Fibroblast of the aortic adventitia (primary cell): ENCODE measurements at regions not wholly inside any gene's neighbourhood (a gene's known extent, or its start where the extent isn't known, plus 50 kb on each side); places are given as distances from the start of the nearest gene placed in this dataset.

Experiments used
- DNase-seq: peaks from one replicate; pipeline ENCODE4 v3.0.0-alpha.2; 2010; ENCODE audit warnings: low read depth
- H3K4me3 ChIP-seq: 2 replicates; pipeline ENCODE4 v1.5.1; 2011; ENCODE audit warnings: low read depth, mild to moderate bottlenecking, control low read depth, low read length, moderate library complexity
- TF ChIP-seq, protein P1 (sequence below): IDR thresholded peaks from 2 replicates; pipeline ENCODE4 v1.5.1; 2011; ENCODE audit warnings: mild to moderate bottlenecking, low read length, control low read depth, inconsistent platforms; ENCODE audit not compliant: insufficient read depth

- peak; percentile 19 for DNase-seq
- H3K4me3 ChIP-seq, result no peak overlapping the region
- TF ChIP-seq, protein P1, sequence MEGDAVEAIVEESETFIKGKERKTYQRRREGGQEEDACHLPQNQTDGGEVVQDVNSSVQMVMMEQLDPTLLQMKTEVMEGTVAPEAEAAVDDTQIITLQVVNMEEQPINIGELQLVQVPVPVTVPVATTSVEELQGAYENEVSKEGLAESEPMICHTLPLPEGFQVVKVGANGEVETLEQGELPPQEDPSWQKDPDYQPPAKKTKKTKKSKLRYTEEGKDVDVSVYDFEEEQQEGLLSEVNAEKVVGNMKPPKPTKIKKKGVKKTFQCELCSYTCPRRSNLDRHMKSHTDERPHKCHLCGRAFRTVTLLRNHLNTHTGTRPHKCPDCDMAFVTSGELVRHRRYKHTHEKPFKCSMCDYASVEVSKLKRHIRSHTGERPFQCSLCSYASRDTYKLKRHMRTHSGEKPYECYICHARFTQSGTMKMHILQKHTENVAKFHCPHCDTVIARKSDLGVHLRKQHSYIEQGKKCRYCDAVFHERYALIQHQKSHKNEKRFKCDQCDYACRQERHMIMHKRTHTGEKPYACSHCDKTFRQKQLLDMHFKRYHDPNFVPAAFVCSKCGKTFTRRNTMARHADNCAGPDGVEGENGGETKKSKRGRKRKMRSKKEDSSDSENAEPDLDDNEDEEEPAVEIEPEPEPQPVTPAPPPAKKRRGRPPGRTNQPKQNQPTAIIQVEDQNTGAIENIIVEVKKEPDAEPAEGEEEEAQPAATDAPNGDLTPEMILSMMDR, result no peak
Measured at GRCh38 chr18:75533950-75534349, 106.4 kb upstream of the SMIM21 start.

DNA sequence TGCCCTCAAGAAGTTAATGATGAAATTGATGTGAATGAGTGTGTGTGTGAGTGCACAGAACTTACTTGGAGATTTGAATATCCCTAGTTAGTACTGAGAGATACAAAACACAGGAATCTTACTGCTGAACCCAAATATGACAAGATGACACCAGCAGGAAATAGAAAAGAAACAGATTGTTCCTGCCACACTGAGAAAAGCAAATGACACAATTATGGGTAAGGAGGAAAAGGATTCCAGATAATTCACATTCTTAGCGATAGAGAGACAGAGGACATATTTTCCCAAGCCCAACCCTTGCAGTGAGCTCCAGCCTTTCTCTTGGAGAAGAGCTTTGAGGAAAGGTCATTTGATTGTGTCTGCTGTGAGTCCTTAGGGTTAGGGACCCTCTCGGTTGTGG lies 105.7 kb upstream of the SMIM21 start:
- TF ChIP-seq, protein P1, result no peak
- no peak overlapping the region for H3K4me3 ChIP-seq

DNA sequence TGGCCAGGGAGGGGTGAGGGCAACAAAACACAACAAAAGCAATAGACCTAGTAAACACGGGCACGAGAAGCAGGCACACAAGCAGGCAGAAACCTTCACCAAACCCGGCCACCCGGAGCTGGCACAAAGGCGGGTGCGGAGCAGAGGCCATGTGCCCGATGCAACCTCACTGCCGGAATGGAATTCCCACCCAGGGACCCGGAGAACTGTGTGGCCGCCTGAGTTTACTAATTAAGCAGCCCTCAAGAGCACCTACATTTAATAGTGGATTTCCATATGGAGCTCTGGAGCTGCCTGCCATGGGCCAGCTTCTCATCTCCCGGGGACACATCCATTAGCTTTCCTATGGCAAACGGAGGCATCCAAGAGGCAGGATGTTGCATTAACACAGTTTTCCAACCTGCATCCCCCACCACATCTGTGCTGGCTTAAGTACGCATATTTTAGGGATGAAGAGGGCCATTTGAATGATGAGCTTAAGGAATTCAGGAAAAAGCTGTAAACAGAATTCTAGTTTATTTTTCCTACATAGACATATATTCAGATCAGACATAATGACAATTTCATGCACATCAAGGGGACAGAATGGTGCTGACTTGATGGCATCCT lies 104.5 kb upstream of the SMIM21 start:
- TF ChIP-seq, protein P1, result no peak
- no peak for DNase-seq
- no peak overlapping the region for H3K4me3 ChIP-seq

More for the DNA sequence above, 105.7 kb upstream of the SMIM21 start:
- no peak for DNase-seq

DNA sequence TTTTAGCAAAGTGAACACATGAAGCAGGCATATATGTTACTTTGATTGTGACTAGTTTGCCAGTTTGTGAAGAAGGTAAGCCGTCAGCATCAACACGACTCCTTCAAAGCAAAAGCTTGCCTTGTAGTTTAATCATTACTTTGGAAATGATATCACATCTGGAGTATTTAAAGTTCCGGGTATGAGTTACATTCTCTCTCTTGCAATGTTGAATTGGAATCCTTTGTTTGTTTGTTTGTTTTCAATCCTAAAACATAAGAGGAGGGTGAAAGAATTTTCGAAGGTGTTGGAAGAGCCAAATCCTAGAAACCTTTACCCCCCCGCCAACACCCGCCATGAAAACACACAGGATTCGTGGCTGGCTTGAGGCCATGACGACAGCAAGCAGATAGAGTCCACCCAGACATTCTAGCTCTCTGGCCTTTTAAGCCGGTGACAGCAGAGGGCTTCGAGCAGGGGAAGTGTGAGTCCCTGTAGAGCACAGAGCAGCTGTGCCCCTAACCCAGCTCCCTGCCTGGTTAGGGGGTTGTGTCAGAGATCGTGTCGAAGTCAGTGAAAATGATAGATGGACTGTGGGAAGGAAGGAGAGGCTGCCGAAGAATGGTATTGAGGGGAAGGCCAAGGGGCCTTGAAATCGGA lies 103.8 kb upstream of the SMIM21 start:
- H3K4me3 ChIP-seq, result no peak overlapping the region
- TF ChIP-seq, protein P1, result no peak
- no peak for DNase-seq

GRCh38 chr18:75530566-75531211 lies 103.2 kb upstream of the SMIM21 start:
- DNase-seq, result no peak
- TF ChIP-seq, protein P1, result no peak

GRCh38 chr18:75530118-75530517 lies 102.6 kb upstream of the SMIM21 start:
- no peak for DNase-seq
- no peak overlapping the region for H3K4me3 ChIP-seq
- TF ChIP-seq, protein P1, result no peak

More at GRCh38 chr18:75530566-75531211, 103.2 kb upstream of the SMIM21 start:
- no peak overlapping the region for H3K4me3 ChIP-seq
